Effector CD8-positive, alpha-beta T cell (primary cell): ENCODE measurements at regions not wholly inside any gene's neighbourhood (a gene's known extent, or its start where the extent isn't known, plus 50 kb on each side); places are given as distances from the start of the nearest gene placed in this dataset.
"Not testable (repeated sequence)": the region's sequence is repeated elsewhere in the genome, so short reads cannot be mapped to it uniquely, and the experiment has no call there.

Experiments
- DNase-seq: peaks from one replicate; lab custom pipeline; 2025; lab: John Stamatoyannopoulos, UW

GRCh38 chr4:106524772-106525171, 156.2 kb upstream of the GIMD1 start:
- not testable (repeated sequence) for DNase-seq

- DNase-seq: no peak
These were observed 154.3 kb upstream of the GIMD1 start for GRCh38 chr4:106522839-106523238.

GRCh38 chr4:106512706-106513105, 144.1 kb upstream of the GIMD1 start:
- no peak for DNase-seq

DNA sequence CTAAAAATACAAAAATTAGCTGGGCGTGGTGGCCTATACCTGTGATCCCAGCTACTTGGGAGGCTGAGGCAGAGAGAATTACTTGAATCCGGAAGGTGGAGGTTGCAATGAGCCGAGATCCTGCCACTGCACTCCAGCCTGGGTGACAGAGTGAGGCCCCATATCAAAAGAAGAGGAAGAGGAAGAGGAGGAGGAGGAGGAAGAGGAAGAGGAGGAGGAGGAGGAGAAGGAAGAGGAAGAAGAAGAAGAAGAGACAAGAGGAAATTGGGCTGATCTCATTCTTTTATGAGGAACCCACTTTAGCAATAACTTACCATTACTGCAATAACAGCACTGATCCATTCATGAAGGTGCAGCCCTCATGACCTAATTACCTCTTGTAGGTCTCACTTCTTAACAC, 138.9 kb upstream of the GIMD1 start:
- DNase-seq: no peak

GRCh38 chr4:106503116-106504050, 134.8 kb upstream of the GIMD1 start:
- DNase-seq: no peak

DNA sequence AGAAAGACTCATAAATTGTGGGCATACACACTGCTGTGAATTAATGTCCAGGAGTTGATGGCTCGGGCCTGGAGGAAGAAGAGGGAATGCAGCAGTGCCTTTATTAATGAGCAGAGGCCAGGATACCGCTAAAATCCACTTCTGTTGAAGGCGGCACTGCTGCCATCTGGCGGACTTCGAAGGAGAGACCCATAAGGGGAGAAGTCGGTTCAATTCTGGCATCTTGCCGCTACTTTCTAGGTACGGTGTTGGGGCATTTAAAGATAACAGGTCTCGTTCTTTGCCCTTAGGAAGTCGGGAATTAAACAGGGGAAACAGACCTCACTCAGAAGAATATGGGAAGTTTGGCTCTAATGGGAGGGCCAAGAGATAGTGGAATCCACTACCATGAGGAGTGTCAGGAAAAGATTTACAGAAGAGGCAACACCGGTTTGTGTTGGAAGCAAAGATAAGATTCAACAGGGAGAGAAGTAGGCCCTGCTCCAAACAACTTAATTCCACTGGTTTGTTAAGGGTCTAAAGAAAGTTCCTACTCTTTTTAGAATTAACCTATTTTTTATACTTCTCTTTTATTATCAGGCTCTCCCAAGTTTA, 133.6 kb upstream of the GIMD1 start:
- peak; percentile 2 for DNase-seq

- DNase-seq: no peak
These were observed 128.7 kb upstream of the GIMD1 start for GRCh38 chr4:106497271-106497670.

- DNase-seq: no peak
These were observed 127.5 kb upstream of the GIMD1 start for GRCh38 chr4:106496061-106496460.

DNA sequence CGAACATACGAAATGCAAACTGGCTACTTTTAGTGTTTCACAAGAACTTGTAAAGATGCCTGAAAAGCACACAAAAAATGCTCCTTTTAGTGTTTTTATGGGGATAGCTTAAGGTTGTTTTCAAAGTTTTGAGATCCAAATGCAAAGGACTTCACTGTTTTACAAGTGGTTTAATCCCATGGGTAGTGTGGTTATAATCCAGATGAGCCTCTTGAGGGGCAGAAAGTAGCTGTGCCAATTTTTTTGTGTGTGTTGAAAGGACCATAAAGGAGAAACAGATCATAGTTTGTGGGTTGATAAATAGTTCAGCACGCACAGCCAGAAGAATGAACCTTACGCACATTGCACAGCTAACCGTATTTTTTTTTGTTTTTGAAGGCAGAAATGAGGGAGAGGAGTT, 126.9 kb upstream of the GIMD1 start:
- DNase-seq: no peak

DNA sequence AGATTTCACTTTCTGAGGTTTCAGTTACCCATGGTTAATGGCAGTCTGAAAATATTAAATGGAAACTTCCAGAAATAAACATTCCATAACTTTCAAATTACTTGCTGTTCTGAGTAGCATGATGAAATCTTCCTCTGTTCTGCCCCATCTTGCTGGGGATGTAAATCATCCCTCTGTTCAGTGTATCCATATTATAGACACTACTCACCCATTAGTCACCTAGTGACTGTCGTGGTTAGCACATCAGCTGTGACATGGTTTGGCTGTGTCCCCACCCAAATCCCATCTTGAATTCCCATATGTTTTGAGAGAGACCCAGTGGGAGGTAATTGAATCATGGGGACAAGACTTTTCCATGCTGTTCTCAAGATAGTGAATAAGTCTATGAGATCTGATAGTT, 125.5 kb upstream of the GIMD1 start:
- no peak for DNase-seq

DNA sequence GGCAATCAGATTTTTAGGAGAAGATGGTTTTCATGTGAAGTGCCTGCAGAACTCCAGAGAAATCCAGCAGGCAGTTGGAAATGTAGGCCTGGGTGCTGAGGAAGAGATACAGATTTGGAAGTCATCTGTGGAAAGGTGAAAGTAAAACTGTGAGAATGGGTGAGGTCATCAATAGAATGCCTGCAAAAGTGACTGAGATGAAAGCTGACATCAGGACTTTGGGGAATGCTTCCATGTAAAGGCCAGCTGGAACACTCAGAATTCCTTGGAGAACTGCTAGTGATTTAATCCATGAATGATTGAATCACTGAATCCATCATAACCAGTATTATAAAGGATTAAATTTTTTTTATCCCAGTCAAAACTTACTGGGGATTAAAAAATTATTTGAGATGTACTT, 124.5 kb upstream of the GIMD1 start:
- DNase-seq: no peak

- DNase-seq: no peak
These were observed 118.0 kb upstream of the GIMD1 start for GRCh38 chr4:106486533-106486932.

DNA sequence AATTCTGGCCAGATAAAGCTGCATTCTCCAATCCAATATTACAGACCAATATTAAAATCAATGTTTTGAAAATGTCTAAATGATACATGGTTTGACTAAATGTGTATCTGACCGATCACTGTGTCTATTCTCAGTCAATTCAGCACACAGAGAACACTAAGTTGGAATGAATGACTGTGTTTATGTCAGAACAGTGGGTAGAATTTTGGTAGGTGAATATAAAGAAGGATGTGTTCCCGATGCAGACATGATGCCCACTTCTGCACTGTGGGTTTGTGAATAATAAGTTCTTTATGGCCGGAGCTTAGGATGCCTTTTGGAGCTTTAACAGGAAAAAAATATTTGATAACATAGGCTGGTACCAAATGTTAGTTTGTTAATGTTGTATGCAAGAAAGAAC, 113.2 kb upstream of the GIMD1 start:
- DNase-seq: no peak

GRCh38 chr4:106478152-106478551, 109.6 kb upstream of the GIMD1 start:
- DNase-seq: no peak

GRCh38 chr4:106476741-106477140, 108.2 kb upstream of the GIMD1 start:
- no peak for DNase-seq

DNA sequence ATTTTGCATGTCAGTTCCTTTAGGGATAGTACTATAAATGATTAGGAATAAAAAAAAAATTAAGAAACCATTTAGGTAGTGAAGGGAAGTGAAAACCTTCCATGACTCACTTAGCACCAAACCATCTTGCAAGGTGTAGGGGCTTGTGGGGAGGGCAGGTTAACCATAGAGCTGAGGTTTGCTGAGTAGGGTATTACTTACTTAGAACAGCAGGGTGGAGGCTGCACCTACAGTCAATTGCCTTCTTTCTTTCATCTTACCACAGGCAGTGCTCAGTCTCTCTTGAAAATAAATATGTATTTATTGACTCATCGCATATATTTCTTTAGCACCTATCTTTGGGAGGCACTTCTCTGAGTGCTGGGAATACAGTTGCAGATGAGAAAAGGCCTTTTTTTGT, 104.9 kb upstream of the GIMD1 start:
- no peak for DNase-seq

- no peak for DNase-seq
These were observed 102.6 kb upstream of the GIMD1 start for GRCh38 chr4:106471151-106471550.

GRCh38 chr4:106463622-106464021, 95.0 kb upstream of the GIMD1 start:
- no peak for DNase-seq

GRCh38 chr4:106454581-106454980, 86.0 kb upstream of the GIMD1 start:
- no peak for DNase-seq

DNA sequence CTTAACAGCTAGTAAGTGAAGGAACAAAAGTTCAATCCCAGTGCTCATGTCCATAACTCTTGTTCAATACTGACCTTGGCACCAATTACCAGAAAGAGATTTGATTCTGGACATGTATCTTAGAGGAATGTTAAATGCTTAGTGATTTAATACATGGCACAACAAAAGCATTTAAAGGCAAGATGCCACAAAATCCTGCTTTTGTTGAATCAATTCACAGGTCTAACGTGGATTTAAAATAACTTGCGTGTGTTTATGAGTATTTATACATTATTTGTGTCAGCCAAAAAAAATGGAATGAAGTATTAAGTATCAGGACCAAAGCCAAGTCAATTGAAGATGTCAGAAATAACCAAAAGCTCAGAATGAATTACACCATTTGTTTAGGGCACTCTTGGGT, 85.4 kb upstream of the GIMD1 start:
- DNase-seq: no peak

DNA sequence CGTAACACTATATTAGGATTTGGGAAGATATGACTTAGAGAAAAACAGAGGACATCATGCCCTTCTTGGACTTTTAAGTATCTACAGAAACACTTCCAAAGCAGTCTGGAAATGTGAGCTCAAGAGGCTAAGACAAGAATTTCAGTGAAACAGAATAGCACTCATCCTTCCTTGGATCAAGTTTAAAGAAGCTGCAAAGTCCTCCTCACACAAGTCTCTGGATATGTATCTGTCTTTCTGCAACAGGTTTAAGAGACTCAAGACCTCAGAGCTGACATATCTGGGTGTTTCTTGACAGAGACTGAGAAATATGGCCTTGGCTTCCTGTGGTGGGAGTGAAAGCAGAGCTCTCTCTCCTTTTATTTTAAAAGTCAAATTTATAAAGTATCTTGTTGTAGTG, 82.5 kb upstream of the GIMD1 start:
- no peak for DNase-seq

DNA sequence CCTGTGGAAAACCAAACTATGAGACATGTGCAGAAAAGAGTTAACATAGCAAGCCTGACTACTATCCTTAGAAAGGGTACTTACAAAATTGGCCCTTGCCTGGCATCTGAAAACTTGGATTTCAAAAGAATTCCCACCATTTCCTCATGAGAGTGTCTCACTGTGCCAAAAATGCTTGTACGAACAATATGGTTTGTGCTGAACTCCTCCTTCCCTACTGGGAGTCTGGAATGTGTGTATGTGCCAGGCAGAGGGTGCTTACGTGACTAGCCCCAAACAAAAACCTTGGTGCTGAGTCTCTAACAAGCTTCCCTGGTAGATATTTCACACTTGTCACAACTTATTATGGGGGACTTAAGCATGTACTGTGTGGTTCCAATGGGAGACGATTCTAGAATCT, 81.7 kb upstream of the GIMD1 start:
- no peak for DNase-seq

GRCh38 chr4:106444557-106444956, 76.0 kb upstream of the GIMD1 start:
- DNase-seq: no peak

- DNase-seq: no peak
These were observed 62.2 kb upstream of the GIMD1 start for GRCh38 chr4:106430797-106431196.
